GM23338 (cell line): ENCODE measurements at regions not wholly inside any gene's neighbourhood (a gene's known extent, or its start where the extent isn't known, plus 50 kb on each side); places are given as distances from the start of the nearest gene placed in this dataset.

ENCODE experiments used
- ATAC-seq: fragments of 200-7000 bp; cut with Tn5 transposase; 3 replicates; pipeline ENCODE4 v1.9.1; 2020
- DNase-seq: peaks from one replicate; pipeline ENCODE4 v3.0.0-alpha.2; 2015; ENCODE audit warnings: low spot score
- H2AFZ ChIP-seq: fragments of 200-600 bp; sonication (generic); 2 replicates; pipeline ENCODE4 v1.8.0; 2016; ENCODE audit warnings: antibody characterized with exemption, mild to moderate bottlenecking, moderate library complexity
- H3F3A ChIP-seq: fragments of 200-600 bp; sonication (generic); replicated peaks from 2 replicates; pipeline ENCODE4 v1.8.0; 2017; ENCODE audit warnings: antibody characterized with exemption, mixed run types, low read depth
- H3K27ac ChIP-seq: fragments of 200-600 bp; sonication (generic); 2 replicates; pipeline ENCODE4 v1.6.1; 2016; ENCODE audit warnings: low read depth
- H3K27me3 ChIP-seq: fragments of 200-600 bp; sonication (generic); 2 replicates; pipeline ENCODE4 v1.8.0; 2016; ENCODE audit warnings: mild to moderate bottlenecking, mixed run types, moderate library complexity; ENCODE audit not compliant: insufficient read depth
- H3K36me3 ChIP-seq: fragments of 200-600 bp; sonication (generic); 2 replicates; pipeline ENCODE4 v1.8.0; 2016; ENCODE audit warnings: mild to moderate bottlenecking; ENCODE audit not compliant: insufficient read depth
- H3K4me1 ChIP-seq: fragments of 200-600 bp; sonication (generic); 2 replicates; pipeline ENCODE4 v1.8.0; 2016; ENCODE audit warnings: mild to moderate bottlenecking, moderate library complexity; ENCODE audit not compliant: insufficient read depth
- H3K4me2 ChIP-seq: fragments of 200-600 bp; sonication (generic); 2 replicates; pipeline ENCODE4 v1.7.1; 2017; ENCODE audit warnings: mixed run types
- H3K4me3 ChIP-seq: fragments of 200-600 bp; sonication (generic); 2 replicates; pipeline ENCODE4 v1.6.1; 2016; ENCODE audit warnings: mixed run types
- H3K79me2 ChIP-seq: fragments of 200-600 bp; sonication (generic); replicated peaks from 2 replicates; pipeline ENCODE4 v1.8.0; 2017; ENCODE audit warnings: mild to moderate bottlenecking; ENCODE audit not compliant: insufficient read depth
- H3K9me2 ChIP-seq: fragments of 200-600 bp; sonication (generic); 2 replicates; pipeline ENCODE4 v1.8.0; 2017; ENCODE audit not compliant: insufficient read depth
- H4K20me1 ChIP-seq: fragments of 200-600 bp; sonication (generic); replicated peaks from 2 replicates; pipeline ENCODE4 v1.8.0; 2017; ENCODE audit warnings: mild to moderate bottlenecking; ENCODE audit not compliant: insufficient read depth
- H3K27ac Mint-ChIP-seq: 2 replicates; pipeline ENCODE4 v1.8.0; 2020; ENCODE audit warnings: inconsistent platforms, mild to moderate bottlenecking, moderate library complexity, mixed read lengths
- H3K27me3 Mint-ChIP-seq: 3 replicates; pipeline ENCODE4 v1.8.0; 2022; ENCODE audit warnings: low read depth, mild to moderate bottlenecking, moderate library complexity, mixed read lengths, inconsistent platforms; ENCODE audit not compliant: insufficient read depth, poor library complexity
- H3K36me3 Mint-ChIP-seq: 3 replicates; pipeline ENCODE4 v1.8.0; 2021; ENCODE audit warnings: low read depth, mild to moderate bottlenecking, inconsistent platforms, moderate library complexity, mixed read lengths
- H3K4me1 Mint-ChIP-seq: 3 replicates; pipeline ENCODE4 v1.8.0; 2020; ENCODE audit warnings: mild to moderate bottlenecking, inconsistent platforms, mixed read lengths
- H3K4me3 Mint-ChIP-seq: 3 replicates; pipeline ENCODE4 v1.8.0; 2021; ENCODE audit warnings: moderate library complexity, mild to moderate bottlenecking, inconsistent platforms, mixed read lengths
- H3K9me3 Mint-ChIP-seq: 3 replicates; pipeline ENCODE4 v1.8.0; 2020; ENCODE audit warnings: moderate library complexity, mild to moderate bottlenecking, inconsistent platforms, mixed read lengths
- CREB1 ChIP-seq: fragments of 250-450 bp; sonication (Bioruptor Pico); IDR thresholded peaks from 2 replicates; pipeline ENCODE4 v1.5.0; 2020; ENCODE audit warnings: low read depth, mild to moderate bottlenecking, moderate library complexity
- EZH2 ChIP-seq: fragments of 200-600 bp; sonication (generic); IDR thresholded peaks from one replicate; pipeline ENCODE4 v1.8.0; 2017; ENCODE audit warnings: antibody characterized with exemption, mild to moderate bottlenecking, low read depth; ENCODE audit not compliant: unreplicated experiment
- JUNB ChIP-seq: IDR thresholded peaks from one replicate; pipeline ENCODE4 v1.6.1; 2016; ENCODE audit warnings: antibody characterized with exemption; ENCODE audit not compliant: unreplicated experiment
- NANOG ChIP-seq: IDR thresholded peaks from 2 replicates; pipeline ENCODE4 v1.6.1; 2016; ENCODE audit warnings: antibody characterized with exemption, borderline replicate concordance
- POLR2AphosphoS5 ChIP-seq: IDR thresholded peaks from 2 replicates; pipeline ENCODE4 v1.6.1; 2016; ENCODE audit warnings: antibody characterized with exemption, low read depth
- STAT1 ChIP-seq: IDR thresholded peaks from one replicate; pipeline ENCODE4 v1.6.1; 2016; ENCODE audit warnings: antibody characterized with exemption; ENCODE audit not compliant: unreplicated experiment
- ZNF331 ChIP-seq: fragments of 250-450 bp; sonication (Bioruptor Pico); IDR thresholded peaks from 2 replicates; pipeline ENCODE4 v1.5.0; 2020; ENCODE audit warnings: low read depth, mild to moderate bottlenecking, moderate library complexity
- TF ChIP-seq, protein P1 (sequence below): IDR thresholded peaks from one replicate; pipeline ENCODE4 v1.6.1; 2018; ENCODE audit warnings: antibody characterized with exemption; ENCODE audit not compliant: unreplicated experiment
- TF ChIP-seq, protein P2 (sequence below), 2 experiments: fragments of 200-600 bp in 1 of 2; sonication (generic) in 1 of 2; conservative IDR thresholded peaks; 2 replicates each; pipeline versions ENCODE4 v1.5.1 to v1.6.1; 2016 to 2017; ENCODE audit warnings: antibody characterized with exemption in 2 of 2, low read depth in 2 of 2, mild to moderate bottlenecking in 2 of 2, moderate library complexity in 1 of 2
- TF ChIP-seq, protein P3 (sequence below): IDR thresholded peaks from 2 replicates; pipeline ENCODE4 v1.6.1; 2016; ENCODE audit warnings: antibody characterized with exemption

DNA sequence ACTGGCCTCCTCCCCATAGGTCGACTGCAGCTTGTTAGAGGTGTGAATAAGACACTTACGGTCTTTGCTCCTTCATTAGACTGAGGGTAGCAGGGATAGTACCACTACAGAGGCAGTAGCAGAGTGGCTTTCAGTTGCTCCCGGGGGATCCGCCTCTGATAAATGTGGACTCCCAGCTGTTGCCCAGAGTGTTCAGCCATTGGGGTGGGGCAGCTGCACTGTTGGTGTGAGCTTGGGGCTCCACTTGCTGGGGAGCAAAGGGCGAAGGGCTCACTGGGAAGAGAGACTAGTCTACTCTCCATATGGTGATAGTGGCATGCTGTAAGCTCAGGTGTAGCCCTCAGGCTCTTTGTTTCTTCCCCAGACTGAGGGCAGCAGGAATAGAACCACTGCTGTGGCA is 239.1 kb downstream of the LRRN1 start (continued):
- TF ChIP-seq, protein P1, sequence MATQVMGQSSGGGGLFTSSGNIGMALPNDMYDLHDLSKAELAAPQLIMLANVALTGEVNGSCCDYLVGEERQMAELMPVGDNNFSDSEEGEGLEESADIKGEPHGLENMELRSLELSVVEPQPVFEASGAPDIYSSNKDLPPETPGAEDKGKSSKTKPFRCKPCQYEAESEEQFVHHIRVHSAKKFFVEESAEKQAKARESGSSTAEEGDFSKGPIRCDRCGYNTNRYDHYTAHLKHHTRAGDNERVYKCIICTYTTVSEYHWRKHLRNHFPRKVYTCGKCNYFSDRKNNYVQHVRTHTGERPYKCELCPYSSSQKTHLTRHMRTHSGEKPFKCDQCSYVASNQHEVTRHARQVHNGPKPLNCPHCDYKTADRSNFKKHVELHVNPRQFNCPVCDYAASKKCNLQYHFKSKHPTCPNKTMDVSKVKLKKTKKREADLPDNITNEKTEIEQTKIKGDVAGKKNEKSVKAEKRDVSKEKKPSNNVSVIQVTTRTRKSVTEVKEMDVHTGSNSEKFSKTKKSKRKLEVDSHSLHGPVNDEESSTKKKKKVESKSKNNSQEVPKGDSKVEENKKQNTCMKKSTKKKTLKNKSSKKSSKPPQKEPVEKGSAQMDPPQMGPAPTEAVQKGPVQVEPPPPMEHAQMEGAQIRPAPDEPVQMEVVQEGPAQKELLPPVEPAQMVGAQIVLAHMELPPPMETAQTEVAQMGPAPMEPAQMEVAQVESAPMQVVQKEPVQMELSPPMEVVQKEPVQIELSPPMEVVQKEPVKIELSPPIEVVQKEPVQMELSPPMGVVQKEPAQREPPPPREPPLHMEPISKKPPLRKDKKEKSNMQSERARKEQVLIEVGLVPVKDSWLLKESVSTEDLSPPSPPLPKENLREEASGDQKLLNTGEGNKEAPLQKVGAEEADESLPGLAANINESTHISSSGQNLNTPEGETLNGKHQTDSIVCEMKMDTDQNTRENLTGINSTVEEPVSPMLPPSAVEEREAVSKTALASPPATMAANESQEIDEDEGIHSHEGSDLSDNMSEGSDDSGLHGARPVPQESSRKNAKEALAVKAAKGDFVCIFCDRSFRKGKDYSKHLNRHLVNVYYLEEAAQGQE, result no peak
- TF ChIP-seq ZNF331 (no peak), STAT1 (no peak), POLR2AphosphoS5 (no peak), JUNB (no peak)
- TF ChIP-seq, protein P2, sequence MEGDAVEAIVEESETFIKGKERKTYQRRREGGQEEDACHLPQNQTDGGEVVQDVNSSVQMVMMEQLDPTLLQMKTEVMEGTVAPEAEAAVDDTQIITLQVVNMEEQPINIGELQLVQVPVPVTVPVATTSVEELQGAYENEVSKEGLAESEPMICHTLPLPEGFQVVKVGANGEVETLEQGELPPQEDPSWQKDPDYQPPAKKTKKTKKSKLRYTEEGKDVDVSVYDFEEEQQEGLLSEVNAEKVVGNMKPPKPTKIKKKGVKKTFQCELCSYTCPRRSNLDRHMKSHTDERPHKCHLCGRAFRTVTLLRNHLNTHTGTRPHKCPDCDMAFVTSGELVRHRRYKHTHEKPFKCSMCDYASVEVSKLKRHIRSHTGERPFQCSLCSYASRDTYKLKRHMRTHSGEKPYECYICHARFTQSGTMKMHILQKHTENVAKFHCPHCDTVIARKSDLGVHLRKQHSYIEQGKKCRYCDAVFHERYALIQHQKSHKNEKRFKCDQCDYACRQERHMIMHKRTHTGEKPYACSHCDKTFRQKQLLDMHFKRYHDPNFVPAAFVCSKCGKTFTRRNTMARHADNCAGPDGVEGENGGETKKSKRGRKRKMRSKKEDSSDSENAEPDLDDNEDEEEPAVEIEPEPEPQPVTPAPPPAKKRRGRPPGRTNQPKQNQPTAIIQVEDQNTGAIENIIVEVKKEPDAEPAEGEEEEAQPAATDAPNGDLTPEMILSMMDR (conservative IDR thresholded peaks at IDR 0.05; ENCODE audit: low read depth in 2 of 2), result no peak

DNA sequence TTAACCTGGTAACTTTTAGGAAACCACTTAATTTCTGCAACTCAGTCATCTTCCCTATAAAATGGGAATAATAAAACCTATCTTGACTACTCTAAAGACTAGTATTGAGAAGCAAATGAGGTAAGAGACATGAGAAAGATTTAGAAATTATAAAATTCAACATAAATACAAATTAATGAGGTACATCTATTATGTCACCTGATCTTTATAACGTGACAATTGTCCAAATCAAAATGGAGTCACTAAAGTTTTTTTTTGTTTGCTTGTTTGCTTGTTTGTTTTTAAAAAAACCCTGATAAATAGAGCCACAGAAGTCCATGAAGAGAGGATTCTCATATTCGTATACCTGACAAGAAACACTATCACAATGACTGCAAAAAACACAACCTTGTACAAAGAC is 242.8 kb downstream of the LRRN1 start:
- Mint-ChIP-seq H3K4me3 (no peak overlapping the region), H3K9me3 (peaks cover 47% of the 10 kb centered on the region), H3K4me1 (no peaks in the 10 kb centered on the region), H3K36me3 (no peaks in the 10 kb centered on the region), H3K27me3 (peaks cover 2% of the 10 kb centered on the region), H3K27ac (no peak overlapping the region)
- H3K4me2 ChIP-seq, result no peak overlapping the region
- no peak overlapping the region for H3K27ac ChIP-seq
- H3K4me3 ChIP-seq, result no peak overlapping the region
- H3K4me1 ChIP-seq, result no peaks in the 10 kb centered on the region
- no peaks in the 10 kb centered on the region for H3F3A ChIP-seq
- no peaks in the 10 kb centered on the region for H3K79me2 ChIP-seq
- H3K36me3 ChIP-seq, result no peaks in the 10 kb centered on the region
- no peaks in the 10 kb centered on the region for H3K27me3 ChIP-seq
- no peak for ATAC-seq
- TF ChIP-seq, protein P2 (conservative IDR thresholded peaks at IDR 0.05; ENCODE audit: low read depth in 2 of 2), result no peak
- TF ChIP-seq CREB1 (CRISPR knock-in tag), result no peak
- no peak for TF ChIP-seq STAT1
- TF ChIP-seq EZH2, result no peak
- TF ChIP-seq, protein P1, result no peak
- TF ChIP-seq JUNB, result no peak
- TF ChIP-seq, protein P3, sequence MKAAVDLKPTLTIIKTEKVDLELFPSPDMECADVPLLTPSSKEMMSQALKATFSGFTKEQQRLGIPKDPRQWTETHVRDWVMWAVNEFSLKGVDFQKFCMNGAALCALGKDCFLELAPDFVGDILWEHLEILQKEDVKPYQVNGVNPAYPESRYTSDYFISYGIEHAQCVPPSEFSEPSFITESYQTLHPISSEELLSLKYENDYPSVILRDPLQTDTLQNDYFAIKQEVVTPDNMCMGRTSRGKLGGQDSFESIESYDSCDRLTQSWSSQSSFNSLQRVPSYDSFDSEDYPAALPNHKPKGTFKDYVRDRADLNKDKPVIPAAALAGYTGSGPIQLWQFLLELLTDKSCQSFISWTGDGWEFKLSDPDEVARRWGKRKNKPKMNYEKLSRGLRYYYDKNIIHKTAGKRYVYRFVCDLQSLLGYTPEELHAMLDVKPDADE, result no peak
- no peak for TF ChIP-seq NANOG
- TF ChIP-seq POLR2AphosphoS5, result no peak
- TF ChIP-seq ZNF331, result no peak
- DNase-seq, result no peak
- no peak overlapping the region for H2AFZ ChIP-seq
- no peaks in the 10 kb centered on the region for H3K9me2 ChIP-seq
- H4K20me1 ChIP-seq, result no peaks in the 10 kb centered on the region
